ENCODE measurements at regions not wholly inside any gene's neighbourhood (a gene's known extent, or its start where the extent isn't known, plus 50 kb on each side); places are given as distances from the start of the nearest gene placed in this dataset.
"Not testable (repeated sequence)": the region's sequence is repeated elsewhere in the genome, so short reads cannot be mapped to it uniquely, and the experiment has no call there.

DNA sequence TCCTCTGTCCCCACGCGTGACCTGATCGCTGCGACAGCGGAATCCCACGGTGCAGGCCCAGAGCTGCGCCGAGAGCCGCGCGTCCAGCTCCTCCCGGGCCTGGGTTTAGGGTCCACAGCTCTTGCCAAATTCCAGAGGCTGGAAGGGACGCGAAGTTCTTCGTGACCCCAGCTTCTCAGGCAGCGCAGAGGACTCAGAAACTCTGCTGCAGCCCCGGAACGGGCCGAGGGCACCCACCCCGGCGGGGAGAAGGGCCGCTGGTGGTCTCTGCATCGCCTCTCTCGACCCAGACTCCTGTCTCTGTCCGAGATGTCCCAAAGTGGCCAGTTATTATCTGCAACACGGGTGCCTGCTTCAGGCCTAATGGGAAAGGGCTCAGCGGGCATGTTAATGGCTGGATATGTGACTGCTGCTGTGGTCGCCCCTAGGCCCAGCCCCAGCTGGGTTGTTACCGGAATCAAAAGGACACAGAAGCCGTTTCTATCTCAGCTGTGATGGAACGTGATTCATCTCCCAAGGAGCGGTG lies 236.4 kb downstream of the VRK1 start:
- DNase-seq: no peak

DNA sequence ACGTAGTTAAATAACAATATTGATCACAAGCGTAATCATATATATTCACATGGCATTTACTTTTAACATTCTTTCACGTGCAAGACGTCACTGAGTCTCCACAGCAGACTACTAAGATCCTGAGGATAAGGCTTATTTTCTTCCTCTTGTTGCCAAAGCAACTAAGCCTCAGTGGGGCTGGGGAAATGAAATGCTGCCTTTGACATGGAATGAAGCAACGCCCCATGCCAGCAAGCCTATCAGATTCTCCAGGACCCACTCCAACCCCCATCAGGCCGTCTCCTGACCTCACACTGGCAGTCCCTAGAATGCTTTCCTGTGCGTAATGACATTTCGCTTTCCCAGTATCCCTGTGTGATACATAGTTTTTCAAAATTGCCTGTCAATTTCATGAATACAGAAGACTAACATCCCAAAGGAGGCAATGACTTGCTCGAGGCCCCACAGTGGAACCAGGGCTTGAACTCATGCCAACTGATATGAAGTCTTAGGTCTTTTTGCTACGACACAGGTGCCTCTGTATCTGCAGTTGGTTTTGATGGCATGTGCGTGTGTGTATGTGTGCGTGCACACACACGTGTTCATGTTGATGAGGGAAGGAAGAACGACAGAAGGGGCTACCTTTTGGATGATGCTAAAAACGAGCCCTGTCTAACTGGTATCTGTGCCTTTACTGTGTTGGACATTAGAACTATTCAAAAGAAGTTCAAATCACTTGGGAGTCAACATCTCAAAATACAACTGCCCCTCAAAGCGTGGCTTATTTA lies 239.1 kb downstream of the VRK1 start:
- no peak for DNase-seq

DNA sequence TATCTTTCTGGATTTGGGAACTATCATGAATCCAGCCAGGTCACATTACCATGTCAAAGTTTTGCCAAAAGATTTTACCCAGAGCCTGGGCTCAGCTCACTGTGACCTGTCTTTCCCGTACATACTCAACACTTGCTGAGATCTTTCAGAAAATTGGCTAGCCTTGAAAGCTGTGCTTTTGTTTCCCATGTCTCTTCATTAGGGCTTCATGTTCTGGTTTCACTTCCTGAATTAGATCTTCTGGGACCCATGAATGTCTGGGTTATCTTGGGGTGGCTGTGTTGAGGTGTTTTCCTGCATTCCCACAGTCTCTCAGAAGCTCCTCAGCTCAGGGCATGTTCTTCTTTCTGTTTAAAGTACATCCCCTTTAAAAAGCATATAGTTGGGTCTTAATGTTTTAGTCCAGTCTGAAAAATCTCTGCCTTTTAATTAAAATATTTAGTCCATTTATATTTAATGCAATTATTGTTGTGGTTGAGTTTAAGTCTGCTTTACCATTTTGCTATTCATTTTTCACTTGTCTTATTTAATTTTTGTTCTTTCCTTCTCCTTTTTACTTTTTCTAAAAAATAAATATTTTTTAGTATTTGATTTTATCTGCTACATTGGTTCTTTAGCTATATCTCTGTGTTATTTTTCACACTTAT lies 242.7 kb downstream of the VRK1 start:
- no peak for DNase-seq

DNA sequence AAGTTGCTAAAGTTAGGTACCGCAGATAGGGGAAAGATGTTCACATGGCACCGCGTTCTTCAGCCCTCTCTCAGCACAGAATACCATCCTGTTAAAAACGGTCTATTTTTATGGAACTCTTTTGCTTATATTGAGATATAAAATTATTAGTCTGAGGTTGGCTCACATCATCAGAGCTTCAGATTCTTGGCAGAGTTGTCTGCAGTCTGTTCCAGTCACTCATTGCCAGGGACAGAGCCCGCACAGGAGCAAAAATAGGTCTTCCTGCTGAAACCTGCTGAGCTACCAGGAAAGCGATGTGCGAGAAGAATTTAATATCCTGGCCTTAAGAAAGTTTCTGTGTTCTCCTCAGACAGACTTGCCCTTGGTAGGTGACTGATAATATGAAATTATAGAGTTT lies 249.8 kb downstream of the VRK1 start:
- DNase-seq: no peak

DNA sequence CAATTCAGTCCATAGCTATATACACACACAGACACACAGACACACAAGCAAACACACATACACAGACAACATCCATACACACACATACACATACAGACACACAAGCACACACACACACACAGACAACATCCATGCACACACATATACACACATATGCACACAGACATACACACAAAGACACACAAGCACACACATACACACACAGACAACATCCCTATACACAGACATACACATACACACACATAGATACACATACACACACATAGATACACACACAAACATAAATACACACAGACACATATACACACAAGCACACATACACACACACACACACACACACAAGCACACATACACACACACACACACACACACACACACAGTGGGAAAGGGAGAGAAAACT lies 254.8 kb downstream of the VRK1 start:
- no peak for DNase-seq

DNA sequence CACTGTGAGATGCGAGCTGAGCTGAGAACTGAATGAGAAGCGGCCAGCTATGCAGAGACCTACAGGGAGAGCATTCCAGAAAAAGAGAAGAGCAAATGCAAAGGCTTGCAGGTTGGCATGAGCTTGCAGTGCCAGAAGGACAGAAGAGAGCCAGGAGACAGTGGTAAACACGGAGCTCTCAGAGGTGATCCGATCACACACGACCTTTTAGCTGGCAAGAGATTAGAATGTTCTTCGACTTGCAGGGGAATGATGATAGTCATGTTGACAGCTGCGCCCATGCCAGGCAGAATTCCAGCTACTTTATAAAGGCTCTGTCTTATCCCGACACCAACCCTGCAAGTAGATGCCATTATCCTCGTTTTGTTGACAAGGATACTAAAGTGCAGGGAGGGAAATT lies 256.8 kb downstream of the VRK1 start:
- DNase-seq: no peak

DNA sequence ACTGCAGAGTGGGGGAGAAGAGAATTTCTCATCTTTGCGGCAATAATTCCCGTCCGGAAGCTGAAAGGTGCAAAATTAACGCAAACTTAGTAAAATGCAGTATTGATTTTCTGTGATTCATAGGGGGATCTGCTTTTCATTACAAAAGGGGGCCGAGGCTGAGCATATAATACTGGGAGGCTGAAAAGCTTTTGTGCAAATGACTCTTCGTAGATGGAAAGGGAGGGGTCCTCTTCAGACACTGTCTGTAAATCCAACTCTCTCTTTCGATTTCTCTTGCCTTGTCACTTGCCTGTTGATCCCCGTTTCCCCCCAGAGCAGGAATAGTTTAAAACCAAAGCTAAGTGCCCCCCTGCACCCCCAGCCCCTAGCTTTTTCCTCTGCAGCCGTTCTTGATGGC lies 258.2 kb downstream of the VRK1 start:
- no peak for DNase-seq

DNA sequence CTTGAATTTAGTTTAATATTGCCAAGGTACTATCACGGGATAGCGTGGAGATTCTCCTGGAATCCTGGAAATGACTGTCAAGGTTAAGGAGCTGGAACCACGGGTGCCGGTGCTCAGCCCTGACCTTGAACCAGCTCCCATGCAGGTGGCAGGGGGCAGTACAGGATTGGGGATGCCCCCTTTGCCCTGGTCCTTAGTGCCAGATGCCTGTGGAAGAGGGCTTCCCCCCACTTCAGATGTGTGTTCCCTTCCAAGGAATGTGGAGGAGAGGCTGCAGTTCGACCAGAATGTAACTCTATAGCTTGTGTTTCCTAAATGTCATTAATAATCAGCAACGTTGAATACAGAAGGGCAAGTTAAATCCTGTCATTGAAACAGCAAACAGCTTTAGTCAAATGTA lies 258.9 kb downstream of the VRK1 start:
- DNase-seq: peak; percentile 29

DNA sequence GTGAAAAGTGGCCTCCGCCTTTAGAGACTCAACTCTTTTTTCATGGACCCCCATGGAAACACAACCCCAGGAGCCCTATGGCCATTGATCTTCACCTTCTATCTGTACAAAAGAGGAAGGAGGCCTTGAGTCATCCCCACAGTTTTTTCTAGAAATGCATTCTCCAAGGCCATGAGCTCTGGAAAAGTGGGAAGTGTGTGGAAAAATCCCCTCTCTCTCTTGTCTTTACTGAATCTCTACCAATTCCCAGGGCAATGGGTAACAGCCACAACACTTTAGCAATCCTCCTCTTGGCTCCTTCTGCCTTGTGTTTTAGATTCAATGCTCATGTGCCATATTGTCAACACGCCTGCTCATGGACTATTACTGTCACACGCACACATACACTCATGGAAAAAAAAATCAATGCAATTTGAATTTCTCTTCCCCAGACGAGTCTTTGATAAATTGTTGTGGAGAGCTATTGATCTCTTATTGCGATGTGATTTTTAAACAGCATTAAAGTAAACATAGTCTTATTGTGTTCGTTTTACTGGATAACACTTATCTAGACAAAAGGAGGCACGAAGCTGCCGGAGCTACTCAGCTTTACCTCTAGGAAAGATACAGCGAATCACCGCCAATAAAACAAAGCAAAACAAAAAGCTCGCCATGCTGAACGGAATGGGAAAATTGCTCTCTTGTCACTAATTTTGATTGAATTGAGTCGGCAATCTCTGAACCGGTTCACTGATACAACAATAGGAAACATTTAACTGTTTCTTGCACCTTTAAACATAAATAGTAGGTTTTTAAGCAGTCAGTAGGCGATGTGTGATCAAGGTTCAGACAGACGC lies 260.3 kb downstream of the VRK1 start:
- peak; percentile 22 for DNase-seq

DNA sequence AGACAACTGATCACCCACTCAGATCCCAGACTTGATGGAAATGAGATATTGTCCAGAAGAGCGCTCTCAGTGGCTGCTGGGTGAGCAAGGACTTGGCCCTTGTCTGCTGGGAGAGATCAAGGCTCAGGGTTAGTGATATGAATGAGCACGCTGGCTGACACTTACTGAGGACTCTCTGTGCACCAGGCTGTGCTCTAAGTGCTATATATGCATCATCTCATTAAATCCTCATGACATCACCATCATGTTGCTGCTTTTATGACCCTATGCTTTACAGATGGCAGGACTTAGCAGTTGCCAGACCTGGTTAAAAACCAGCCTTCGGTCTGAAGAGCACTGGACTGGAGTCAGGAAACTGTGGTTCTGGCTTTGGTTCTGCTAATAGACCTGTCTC lies 260.9 kb downstream of the VRK1 start:
- DNase-seq: peak; percentile 48

DNA sequence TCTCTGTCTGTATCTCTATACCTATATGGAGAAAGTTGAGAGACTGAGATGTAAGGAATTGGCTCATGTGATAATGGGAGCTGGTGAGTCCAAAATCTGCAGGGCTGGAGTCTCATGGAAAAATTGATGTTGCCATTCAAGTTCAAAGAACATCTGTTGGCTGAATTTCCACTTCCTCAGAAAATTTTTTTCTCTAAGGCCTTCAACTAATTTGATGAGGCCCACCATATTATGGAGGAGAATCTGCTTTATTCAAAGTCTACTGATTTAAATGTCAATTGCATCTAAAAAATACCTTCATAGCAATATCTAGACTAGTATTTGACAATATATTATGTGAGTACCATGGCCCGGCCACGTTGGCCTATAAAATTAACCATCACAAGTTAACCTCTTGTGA lies 261.4 kb downstream of the VRK1 start:
- no peak for DNase-seq

DNA sequence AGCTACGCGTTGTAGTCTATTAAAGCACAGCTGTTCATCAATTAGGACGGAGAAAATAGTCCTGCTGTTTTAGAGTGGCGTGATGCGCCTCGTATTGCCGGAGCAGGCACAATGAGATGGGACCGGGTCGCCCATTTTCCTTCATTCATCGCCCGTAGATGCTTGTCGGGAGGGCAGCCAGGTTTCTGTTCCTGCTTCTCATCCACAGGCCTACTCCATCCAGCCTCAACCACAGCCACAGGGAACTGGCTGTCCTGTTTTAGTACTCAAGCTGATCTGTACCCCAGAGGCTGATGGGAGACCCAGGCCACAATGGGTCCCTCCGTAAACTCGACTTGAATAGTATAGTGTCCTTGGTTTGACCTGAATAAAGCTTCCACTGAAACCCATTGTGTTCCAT lies 264.0 kb downstream of the VRK1 start:
- DNase-seq: no peak

DNA sequence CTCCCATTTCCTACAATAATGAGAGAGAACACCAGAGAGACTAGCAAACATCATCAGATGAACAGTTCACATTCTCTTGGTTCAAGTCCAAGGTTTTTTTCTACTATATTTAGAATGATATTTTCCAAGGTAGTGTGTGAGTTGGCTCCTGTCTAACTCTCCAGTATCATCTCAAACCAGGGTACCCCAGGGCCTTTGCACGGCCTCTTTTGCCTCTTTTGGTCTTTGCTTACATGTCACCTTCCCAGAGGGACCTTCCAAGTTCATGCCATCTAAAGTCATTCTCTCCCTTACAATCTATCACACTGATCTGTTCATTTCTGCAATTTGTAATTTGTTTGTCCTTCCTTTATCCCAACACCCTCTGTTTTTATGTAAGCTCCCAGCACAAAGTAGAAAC lies 264.5 kb downstream of the VRK1 start:
- no peak for DNase-seq

DNA sequence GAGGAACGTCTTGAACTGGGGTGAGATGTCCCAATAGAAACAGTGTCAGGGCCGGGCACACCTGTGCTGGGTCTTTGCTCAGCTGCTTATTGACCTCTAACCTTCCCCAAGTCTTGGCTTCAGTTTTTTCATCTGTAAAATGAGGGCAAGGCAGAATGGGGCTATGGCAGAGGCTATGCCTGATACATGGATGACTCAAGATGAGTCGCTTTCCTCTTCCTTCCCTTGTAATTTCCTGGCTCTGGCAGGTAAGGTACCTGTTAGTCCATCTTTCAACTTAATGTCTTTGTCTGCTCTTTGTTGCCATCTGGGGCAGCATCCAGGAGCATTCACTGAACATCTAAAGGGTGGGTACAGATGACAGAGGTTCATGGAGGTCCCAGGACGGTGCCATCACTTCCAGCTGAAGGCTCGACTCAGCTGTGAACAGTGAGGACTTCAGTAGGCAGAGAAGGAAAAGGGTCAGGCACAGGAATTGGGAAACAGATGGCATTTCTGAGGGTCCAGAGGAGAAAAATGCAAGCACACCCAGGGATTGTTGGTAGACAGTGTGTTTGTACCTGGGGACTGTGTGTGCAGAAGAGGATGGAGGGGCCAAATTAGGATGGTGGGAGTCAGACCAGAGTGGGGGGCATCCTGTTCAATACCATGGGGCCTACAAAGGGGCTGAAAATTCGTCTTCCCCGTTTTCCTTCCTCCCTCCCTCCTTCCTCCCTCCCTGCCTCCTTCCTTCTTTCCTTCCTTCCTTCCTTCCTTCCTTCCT lies 268.3 kb downstream of the VRK1 start:
- DNase-seq: no peak

DNA sequence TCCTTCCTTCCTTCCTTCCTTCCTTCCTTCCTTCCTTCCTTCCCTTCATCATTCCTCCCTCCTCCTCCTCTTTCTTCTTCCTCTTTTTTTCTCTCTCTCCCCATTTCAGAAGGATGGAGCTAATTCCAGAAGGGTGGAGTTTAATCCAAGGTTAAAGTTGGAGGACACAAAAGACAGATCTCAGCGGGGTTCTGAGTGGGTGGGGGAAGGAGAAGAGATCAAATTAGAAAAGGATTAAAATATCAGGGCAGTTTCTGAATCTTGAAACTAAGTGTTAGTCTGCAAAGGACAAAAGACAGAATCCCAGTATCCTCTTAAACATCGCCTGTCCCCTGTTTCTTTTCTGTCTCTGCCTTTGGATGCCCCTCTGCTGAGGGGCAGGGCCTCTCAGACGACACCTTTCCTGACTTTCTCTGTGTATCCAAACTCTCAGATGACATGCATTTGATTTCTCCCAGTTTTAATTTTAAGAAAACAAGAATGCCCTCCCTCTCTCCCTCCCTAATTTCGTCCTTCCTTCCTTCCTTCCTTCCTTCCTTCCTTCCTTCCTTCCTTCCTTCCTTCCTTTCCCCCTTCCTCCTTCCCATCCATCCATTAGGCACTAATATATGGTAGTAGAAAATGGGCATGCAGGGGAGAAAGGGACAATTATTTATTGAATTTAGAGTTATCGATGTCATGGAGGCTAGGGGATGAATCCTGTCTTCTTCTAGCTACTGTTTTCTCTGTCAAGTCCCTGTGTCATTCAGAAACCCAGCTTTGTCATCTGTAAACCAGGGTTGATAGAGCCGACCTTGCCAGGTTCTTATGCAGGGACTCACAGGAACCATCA lies 269.1 kb downstream of the VRK1 start:
- no peak for DNase-seq

DNA sequence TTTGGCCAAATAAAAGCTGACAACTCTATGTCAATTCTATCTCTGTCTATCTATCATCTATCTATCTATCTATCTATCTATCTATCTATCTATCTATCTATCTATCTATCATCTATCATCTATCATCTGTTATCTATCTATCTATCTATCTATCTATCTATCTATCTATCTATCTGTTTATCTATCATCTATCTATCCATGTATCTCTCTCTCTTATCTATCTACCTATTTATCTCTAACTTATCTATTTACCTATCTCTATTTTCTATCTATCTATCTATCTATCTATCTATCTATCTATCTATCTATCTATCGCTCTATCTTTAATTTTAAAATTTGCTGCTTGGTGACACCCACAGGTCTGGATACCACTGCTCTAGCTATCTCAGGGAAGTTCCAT lies 271.1 kb downstream of the VRK1 start:
- not testable (repeated sequence) for DNase-seq

DNA sequence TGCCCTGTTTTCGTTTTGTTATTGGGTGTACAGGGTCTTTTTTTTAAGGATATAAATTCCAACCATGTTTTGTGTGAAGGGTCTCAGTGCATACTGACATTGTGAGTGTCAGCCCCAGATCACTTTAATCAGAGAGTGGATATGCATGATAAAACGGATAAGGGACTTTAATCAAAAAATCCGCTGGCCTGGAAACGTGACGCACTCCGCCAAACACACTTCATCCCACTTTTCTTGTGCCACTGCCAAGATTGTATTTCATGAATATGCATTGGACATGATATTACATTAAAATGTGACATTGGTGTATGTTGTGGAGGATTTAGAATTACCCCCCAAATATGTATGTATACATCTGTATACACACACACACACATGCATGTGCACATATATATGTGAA lies 273.1 kb downstream of the VRK1 start:
- no peak for DNase-seq

DNA sequence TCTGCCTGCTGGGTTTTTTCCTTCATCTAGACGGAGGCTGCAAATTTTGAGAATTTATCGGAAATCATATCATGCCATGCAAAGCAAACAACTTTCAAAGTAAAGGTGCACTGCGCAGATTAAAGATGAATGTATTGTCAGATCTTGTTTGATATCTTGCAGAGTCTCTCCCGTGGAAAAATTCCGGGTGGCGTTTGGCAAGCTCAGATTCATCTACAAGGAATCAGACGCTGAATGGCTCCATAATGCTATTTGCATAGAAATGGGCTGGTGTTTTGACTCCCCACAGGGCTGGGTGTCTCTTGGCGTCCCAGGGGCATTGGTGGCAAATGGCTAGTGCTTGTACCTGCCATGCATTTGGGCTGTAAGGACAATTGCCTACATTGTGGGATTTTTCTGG lies 274.0 kb downstream of the VRK1 start:
- no peak for DNase-seq

DNA sequence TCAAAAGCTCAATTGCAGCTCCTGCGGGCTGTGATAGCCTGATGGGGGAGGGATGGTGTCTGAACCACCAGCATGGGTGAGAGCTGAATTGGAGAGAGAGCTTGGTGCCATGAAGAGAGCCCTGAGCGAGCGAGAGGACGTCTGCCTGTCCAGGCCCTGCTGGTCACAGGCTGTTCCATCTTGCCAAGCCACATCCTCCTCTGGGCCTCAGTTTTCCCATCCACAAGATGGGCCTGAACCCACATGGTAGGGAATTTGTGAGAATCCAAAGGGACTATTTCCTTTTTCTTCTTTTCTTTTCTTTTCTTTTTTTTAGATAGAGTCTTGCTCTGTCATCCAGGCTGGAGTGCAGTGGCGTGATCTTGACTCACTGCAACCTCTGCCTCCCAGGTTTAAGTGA lies 276.4 kb downstream of the VRK1 start:
- DNase-seq: no peak

DNA sequence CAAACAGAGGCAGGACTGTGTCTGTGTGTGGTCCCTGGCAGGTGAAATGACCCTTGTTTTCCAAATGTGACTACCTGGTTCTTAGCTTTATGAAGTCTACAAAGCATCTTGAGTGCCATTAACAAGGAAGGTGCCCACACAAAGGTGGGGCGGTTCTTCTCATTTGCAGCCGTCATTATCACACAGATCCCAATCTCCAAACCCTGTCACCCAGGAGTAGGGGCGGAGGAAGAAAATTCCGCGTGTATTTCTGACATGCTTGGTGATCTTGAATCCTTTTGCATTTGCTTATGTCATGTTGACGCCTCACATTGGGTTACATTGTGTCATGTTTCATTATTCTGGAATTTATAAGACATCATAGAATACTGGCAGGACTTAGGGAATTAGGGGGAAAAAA lies 277.3 kb downstream of the VRK1 start:
- DNase-seq: no peak

DNA sequence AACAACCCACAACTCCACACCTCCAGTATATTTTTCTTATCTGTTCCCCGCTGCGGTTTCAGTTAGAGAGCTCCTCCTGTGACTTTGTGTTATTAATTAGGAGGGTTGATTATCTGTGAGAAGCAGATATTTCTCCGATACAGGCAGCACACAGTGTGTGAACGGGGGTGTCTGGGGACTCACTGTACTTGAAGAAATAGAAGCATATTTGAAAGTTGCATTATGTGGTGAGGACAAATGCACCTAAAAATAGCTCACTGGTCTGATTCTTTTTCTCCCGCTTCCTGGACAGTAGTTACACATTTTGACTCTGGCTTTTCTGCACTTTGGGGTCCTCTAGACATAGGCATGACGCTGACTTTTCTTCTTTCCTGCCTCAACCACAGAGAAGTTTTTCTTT lies 277.7 kb downstream of the VRK1 start:
- DNase-seq: no peak

DNA sequence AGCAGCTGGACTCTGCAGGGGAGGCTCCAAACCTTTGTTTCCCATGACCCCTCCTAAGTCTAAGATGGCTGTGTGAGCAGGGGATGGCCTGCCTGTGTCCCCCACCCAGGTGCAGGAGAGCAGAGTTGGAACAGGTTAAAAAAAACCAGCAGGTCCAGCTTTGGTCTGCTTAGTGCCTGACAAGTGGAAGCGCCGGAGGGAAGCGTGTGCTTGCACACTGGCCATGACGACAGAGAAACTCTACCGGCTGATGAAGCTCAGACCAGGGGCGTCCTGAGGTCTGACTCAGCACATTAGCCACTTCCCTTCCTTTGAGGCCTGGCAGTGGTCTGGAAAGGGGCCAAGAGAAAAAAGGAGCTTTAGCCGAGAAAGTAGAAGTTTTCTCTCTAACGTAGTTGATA lies 280.1 kb downstream of the VRK1 start:
- peak; percentile 63 for DNase-seq
